ENCODE measurements at regions not wholly inside any gene's neighbourhood (a gene's known extent, or its start where the extent isn't known, plus 50 kb on each side); places are given as distances from the start of the nearest gene placed in this dataset.

GRCh38 chr2:104501929-104502328, 352.0 kb upstream of the POU3F3 start:
- Histone ChIP-seq H3K27me3 (no peaks in the 10 kb centered on the region), H3K27ac (no peak overlapping the region), H3K9me3 (no peaks in the 10 kb centered on the region), H3K4me3 (no peak overlapping the region), H3K36me3 (no peaks in the 10 kb centered on the region), H3K4me1 (no peaks in the 10 kb centered on the region)
- no peak for DNase-seq (ENCODE audit: low spot score in 2 of 2)
- intact Hi-C loops (cut with DNase I) = no loop called here
- TF ChIP-seq, protein P1, sequence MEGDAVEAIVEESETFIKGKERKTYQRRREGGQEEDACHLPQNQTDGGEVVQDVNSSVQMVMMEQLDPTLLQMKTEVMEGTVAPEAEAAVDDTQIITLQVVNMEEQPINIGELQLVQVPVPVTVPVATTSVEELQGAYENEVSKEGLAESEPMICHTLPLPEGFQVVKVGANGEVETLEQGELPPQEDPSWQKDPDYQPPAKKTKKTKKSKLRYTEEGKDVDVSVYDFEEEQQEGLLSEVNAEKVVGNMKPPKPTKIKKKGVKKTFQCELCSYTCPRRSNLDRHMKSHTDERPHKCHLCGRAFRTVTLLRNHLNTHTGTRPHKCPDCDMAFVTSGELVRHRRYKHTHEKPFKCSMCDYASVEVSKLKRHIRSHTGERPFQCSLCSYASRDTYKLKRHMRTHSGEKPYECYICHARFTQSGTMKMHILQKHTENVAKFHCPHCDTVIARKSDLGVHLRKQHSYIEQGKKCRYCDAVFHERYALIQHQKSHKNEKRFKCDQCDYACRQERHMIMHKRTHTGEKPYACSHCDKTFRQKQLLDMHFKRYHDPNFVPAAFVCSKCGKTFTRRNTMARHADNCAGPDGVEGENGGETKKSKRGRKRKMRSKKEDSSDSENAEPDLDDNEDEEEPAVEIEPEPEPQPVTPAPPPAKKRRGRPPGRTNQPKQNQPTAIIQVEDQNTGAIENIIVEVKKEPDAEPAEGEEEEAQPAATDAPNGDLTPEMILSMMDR (IDR thresholded peaks at IDR 0.05) = no peak

DNA sequence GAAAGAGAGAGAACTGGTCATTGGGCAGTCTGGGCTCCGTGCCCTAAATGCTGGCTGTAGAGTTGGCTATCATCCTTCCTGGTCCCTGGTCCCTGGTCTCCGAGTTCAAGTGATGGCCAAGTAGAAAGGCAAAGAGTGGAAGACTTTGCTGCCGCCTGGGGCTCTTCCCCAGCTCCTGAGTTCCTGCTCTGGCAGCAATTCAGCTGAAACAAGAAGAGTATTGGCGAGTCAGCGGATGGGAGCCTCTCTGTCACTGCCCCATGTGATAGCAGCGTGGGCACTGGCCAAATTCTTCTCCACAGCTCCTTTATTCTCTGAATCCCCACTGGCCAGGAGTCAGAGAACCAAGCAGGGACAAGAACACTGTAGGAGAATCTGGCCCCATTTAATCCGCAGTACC, 351.0 kb upstream of the POU3F3 start:
- H3K36me3 ChIP-seq = no peaks in the 10 kb centered on the region
- DNase-seq (ENCODE audit: low spot score in 2 of 2) = no peak
- no peaks in the 10 kb centered on the region for H3K9me3 ChIP-seq
- H3K27me3 ChIP-seq = no peaks in the 10 kb centered on the region
- H3K4me1 ChIP-seq = no peaks in the 10 kb centered on the region
- TF ChIP-seq, protein P1 (IDR thresholded peaks at IDR 0.05) = no peak
- no peak overlapping the region for H3K4me3 ChIP-seq
- H3K27ac ChIP-seq = no peak overlapping the region
- intact Hi-C loops (cut with DNase I) = no loop called here

- intact Hi-C loops (cut with DNase I) = no loop called here
- Histone ChIP-seq H3K9me3 (no peaks in the 10 kb centered on the region), H3K27ac (no peak overlapping the region), H3K4me3 (no peak overlapping the region), H3K36me3 (no peaks in the 10 kb centered on the region), H3K27me3 (no peaks in the 10 kb centered on the region), H3K4me1 (no peaks in the 10 kb centered on the region)
- no peak for DNase-seq (ENCODE audit: low spot score in 2 of 2)
- TF ChIP-seq, protein P1 (IDR thresholded peaks at IDR 0.05) = no peak
Observed at GRCh38 chr2:104504331-104505073, 349.4 kb upstream of the POU3F3 start.

DNA sequence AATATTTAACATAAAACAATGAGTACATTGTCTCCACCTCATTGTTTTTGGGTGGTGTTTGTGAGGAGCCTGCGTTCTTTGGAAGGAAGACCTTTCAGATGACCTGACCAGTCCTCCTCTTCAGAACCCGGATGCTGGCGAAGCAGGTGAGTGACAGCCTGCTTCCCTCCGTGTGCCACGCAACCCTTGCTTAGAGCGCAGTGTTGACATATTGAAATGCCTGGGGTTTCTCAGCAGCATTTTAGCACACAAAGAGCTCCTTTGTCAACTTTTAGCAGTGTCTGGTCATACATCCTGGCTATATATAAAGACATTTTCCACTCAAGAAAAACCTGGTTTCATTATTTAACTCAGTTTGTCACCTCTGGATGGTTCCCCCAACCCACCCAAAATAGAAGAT, 335.7 kb upstream of the POU3F3 start:
- TF ChIP-seq, protein P1 (IDR thresholded peaks at IDR 0.05) = no peak
- intact Hi-C loops (cut with DNase I) = no loop called here

DNA sequence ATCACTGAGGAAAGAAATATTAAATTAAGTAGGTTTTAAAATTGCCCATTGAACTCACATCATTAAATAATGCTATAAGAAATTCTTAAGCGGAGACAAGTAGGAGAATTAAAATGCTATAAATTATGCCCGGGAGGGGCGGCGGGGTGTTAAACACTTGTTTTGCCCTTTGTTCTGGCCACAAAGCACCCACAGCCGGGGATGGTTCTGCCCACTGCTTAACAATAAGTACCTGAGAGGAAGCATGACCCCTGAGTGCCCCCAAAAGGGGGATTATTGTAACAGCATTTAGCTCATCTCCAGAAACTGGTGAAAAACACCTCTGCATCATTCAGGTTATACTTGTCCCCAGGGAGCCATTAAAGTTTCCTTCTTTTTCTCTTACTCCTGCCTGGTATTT, 332.7 kb upstream of the POU3F3 start:
- Histone ChIP-seq H3K27me3 (no peaks in the 10 kb centered on the region), H3K27ac (no peak overlapping the region), H3K4me3 (no peak overlapping the region), H3K36me3 (no peaks in the 10 kb centered on the region), H3K4me1 (no peaks in the 10 kb centered on the region), H3K9me3 (no peaks in the 10 kb centered on the region)
- no peak for DNase-seq (ENCODE audit: low spot score in 2 of 2)
- intact Hi-C loops (cut with DNase I) = no loop called here
- TF ChIP-seq, protein P1 (IDR thresholded peaks at IDR 0.05) = no peak

More for the DNA sequence above, 335.7 kb upstream of the POU3F3 start:
- Histone ChIP-seq H3K4me1 (no peaks in the 10 kb centered on the region), H3K27ac (no peak overlapping the region), H3K36me3 (no peaks in the 10 kb centered on the region), H3K27me3 (no peaks in the 10 kb centered on the region), H3K4me3 (no peak overlapping the region), H3K9me3 (no peaks in the 10 kb centered on the region)
- no peak for DNase-seq (ENCODE audit: low spot score in 2 of 2)

Data from ascending aorta (tissue), 2 donors.